Astrocyte of the spinal cord (primary cell): ENCODE measurements at regions not wholly inside any gene's neighbourhood (a gene's known extent, or its start where the extent isn't known, plus 50 kb on each side); places are given as distances from the start of the nearest gene placed in this dataset.
"Not testable (repeated sequence)": the region's sequence is repeated elsewhere in the genome, so short reads cannot be mapped to it uniquely, and the experiment has no call there.

Source experiments
- DNase-seq: peaks from one replicate; pipeline ENCODE4 v3.0.0; 2011; ENCODE audit warnings: low read depth, low spot score
- H3K4me3 ChIP-seq: 2 replicates; pipeline ENCODE4 v1.5.1; 2011; ENCODE audit warnings: low read depth, mild to moderate bottlenecking, low read length, moderate library complexity
- in situ Hi-C: cut with HindIII; loops from 2 replicates; pipeline ENCODE4 v1.10.0; 2017; ENCODE audit warnings: low sequenced_read_pairs
- TF ChIP-seq, protein P1 (sequence below): IDR thresholded peaks from 2 replicates; pipeline ENCODE4 v1.5.1; 2012; ENCODE audit warnings: low read depth, mild to moderate bottlenecking, low read length, inconsistent platforms

DNA sequence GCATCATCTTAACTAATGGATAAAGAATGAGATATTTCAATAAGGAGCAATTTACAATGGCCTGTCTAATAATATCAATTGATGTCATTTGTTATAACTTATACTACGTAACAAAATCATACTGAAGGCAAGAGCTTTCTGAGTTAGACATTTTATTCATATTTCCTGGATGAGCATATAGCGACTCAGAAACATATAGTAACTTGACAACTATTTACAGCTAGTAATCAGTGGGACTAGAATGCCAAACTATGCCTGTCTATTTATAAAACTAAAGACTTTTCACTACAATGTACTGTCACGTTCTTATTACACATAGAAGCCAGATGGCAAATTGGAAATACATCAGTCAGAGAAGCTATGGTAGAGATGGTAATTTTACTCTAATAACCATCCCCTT lies 766.2 kb upstream of the TMEFF2 start:
- DNase-seq = no peak
- in situ Hi-C loops = no loop called here
- H3K4me3 ChIP-seq = no peak overlapping the region
- TF ChIP-seq, protein P1, sequence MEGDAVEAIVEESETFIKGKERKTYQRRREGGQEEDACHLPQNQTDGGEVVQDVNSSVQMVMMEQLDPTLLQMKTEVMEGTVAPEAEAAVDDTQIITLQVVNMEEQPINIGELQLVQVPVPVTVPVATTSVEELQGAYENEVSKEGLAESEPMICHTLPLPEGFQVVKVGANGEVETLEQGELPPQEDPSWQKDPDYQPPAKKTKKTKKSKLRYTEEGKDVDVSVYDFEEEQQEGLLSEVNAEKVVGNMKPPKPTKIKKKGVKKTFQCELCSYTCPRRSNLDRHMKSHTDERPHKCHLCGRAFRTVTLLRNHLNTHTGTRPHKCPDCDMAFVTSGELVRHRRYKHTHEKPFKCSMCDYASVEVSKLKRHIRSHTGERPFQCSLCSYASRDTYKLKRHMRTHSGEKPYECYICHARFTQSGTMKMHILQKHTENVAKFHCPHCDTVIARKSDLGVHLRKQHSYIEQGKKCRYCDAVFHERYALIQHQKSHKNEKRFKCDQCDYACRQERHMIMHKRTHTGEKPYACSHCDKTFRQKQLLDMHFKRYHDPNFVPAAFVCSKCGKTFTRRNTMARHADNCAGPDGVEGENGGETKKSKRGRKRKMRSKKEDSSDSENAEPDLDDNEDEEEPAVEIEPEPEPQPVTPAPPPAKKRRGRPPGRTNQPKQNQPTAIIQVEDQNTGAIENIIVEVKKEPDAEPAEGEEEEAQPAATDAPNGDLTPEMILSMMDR = no peak

GRCh38 chr2:192958615-192959014 lies 763.9 kb upstream of the TMEFF2 start:
- in situ Hi-C loops, H3K4me3 ChIP-seq, DNase-seq: not testable (repeated sequence)

GRCh38 chr2:192957425-192957824 lies 762.7 kb upstream of the TMEFF2 start:
- in situ Hi-C loops = no loop called here
- no peak for DNase-seq
- no peak overlapping the region for H3K4me3 ChIP-seq
- TF ChIP-seq, protein P1 = no peak

- TF ChIP-seq, protein P1 = no peak
- no peak for DNase-seq
- no peak overlapping the region for H3K4me3 ChIP-seq
- in situ Hi-C loops = no loop called here
These were observed 758.4 kb upstream of the TMEFF2 start for GRCh38 chr2:192953116-192953515.

- in situ Hi-C loops = no loop called here
- no peak overlapping the region for H3K4me3 ChIP-seq
- TF ChIP-seq, protein P1 = no peak
- no peak for DNase-seq
These were observed 757.5 kb upstream of the TMEFF2 start for GRCh38 chr2:192952245-192952644.

DNA sequence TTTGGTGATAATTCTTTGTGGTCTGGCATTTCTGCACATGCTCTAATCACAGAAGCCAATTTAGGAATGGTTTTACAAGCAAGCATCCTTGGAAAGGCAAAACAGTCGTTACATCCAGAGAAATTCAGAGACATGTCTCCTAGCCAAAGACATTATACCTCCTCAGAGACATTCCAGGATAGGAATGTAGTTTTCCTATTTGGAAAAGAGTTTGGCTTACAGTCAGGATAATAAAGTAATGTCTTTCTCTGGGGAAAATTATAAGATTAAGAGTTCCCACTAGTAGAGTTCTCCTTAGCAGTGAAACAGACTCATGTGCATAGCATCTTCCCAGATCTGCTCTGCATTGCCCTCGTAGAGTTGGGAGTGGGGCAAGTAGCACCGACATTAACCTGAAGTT lies 753.6 kb upstream of the TMEFF2 start:
- in situ Hi-C loops = no loop called here
- no peak for DNase-seq
- no peak overlapping the region for H3K4me3 ChIP-seq
- TF ChIP-seq, protein P1 = no peak

DNA sequence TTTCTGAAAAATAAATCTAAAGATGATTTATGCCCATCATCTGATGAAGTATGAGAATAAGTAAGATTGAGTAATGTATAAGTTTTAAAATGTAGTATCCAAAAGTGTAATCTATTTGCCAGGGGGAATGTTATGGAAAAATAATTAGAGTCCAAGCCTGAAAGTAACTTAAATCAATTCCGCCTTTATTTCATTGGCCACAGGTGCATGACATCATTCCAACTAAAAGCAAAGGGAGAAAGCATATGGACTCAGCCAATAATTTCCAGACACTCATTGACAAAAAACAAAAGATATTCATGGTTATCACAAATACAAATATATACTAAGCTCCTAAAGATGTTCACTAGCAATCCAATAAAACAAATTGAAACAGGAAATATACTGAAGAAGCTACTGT lies 752.6 kb upstream of the TMEFF2 start:
- in situ Hi-C loops = no loop called here
- TF ChIP-seq, protein P1 = no peak
- no peak overlapping the region for H3K4me3 ChIP-seq
- no peak for DNase-seq
